ENCODE measurements at regions not wholly inside any gene's neighbourhood (a gene's known extent, or its start where the extent isn't known, plus 50 kb on each side); places are given as distances from the start of the nearest gene placed in this dataset.
A peak's percentile ranks its signal among the peaks of the same experiment; 100 is the strongest.

DNA sequence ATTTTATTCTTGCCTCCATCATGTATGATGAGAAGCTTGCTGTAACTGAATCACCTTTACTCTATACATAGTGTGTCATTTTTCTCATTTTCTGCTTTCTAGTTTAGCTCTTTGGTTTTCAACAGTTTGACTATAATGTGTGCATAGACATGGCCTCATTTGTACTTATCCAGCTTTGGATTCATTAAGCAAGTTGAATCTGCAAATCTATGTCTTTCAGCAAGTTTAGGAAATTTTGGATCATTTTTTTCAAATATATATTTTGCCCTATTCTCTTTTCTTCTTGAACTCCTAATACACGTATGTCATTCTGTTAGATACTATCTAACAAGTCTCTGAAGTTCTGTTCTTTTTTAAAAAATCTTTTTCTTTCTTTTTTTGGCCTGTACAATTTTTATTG lies 57.8 kb downstream of the PRLHR start:
- intact Hi-C loops (cut with DNase I) = no loop called here
- ATAC-seq (no peak), DNase-seq (no peak)
- Histone ChIP-seq H3K9me3 (no peaks in the 10 kb centered on the region), H3K27ac (no peak overlapping the region), H3K27me3 (peaks cover 21% of the 10 kb centered on the region), H3K36me3 (no peaks in the 10 kb centered on the region), H3K4me1 (no peaks in the 10 kb centered on the region), H3K4me3 (no peak overlapping the region)
- TF ChIP-seq, protein P1, sequence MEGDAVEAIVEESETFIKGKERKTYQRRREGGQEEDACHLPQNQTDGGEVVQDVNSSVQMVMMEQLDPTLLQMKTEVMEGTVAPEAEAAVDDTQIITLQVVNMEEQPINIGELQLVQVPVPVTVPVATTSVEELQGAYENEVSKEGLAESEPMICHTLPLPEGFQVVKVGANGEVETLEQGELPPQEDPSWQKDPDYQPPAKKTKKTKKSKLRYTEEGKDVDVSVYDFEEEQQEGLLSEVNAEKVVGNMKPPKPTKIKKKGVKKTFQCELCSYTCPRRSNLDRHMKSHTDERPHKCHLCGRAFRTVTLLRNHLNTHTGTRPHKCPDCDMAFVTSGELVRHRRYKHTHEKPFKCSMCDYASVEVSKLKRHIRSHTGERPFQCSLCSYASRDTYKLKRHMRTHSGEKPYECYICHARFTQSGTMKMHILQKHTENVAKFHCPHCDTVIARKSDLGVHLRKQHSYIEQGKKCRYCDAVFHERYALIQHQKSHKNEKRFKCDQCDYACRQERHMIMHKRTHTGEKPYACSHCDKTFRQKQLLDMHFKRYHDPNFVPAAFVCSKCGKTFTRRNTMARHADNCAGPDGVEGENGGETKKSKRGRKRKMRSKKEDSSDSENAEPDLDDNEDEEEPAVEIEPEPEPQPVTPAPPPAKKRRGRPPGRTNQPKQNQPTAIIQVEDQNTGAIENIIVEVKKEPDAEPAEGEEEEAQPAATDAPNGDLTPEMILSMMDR (IDR thresholded peaks at IDR 0.05) = no peak

GRCh38 chr10:118534136-118534535 lies 61.3 kb downstream of the PRLHR start:
- H3K36me3 ChIP-seq = no peaks in the 10 kb centered on the region
- H3K27me3 ChIP-seq = no peaks in the 10 kb centered on the region
- ATAC-seq (peak; percentile 64), DNase-seq (no peak)
- no peak overlapping the region for H3K4me3 ChIP-seq
- TF ChIP-seq, protein P1 (IDR thresholded peaks at IDR 0.05) = no peak
- intact Hi-C loops (cut with DNase I) = no loop called here
- no peaks in the 10 kb centered on the region for H3K4me1 ChIP-seq
- no peaks in the 10 kb centered on the region for H3K9me3 ChIP-seq
- no peak overlapping the region for H3K27ac ChIP-seq

DNA sequence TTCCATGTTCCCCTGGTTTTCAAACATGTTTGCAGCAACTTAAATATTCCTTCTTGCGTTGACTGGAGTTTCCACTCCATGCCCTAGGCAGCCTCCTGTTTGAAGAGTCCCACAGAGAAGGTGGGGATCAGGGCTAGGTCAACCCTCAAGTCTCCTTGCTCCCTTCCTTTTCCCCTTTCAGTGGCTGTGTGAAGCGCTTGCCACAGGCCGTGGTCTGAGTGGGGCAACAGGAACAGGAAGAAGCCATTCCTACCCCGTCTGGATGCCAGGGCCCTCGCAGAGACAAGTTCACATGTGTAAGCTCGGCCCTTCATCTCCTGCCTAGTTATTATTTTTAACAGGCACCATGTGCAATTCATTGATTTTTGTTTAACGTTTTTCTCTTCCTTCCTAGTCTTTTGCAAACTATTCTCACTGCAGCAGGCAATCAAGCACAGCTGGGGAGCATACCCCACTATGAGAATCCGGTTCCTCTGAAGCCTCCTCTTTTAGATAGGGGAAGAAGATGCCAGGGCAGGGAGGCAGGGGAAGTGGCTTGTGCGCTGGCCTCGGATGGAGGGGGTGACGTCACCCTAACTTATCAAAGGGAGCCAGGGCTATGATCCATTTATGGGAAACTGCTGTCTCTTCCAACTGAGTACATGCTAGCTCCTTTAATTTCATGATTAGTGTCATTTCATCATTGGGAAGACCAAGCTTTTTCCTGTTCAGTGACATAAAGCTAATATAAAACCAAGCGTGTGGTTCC lies 64.2 kb downstream of the PRLHR start:
- Histone ChIP-seq H3K9me3 (no peaks in the 10 kb centered on the region), H3K4me1 (no peaks in the 10 kb centered on the region), H3K4me3 (no peak overlapping the region), H3K36me3 (no peaks in the 10 kb centered on the region), H3K27ac (no peak overlapping the region), H3K27me3 (no peaks in the 10 kb centered on the region)
- ATAC-seq = peak; percentile 81
- intact Hi-C loops (cut with DNase I) = no loop called here
- peak; percentile 71 for DNase-seq
- TF ChIP-seq, protein P1 (IDR thresholded peaks at IDR 0.05) = no peak

DNA sequence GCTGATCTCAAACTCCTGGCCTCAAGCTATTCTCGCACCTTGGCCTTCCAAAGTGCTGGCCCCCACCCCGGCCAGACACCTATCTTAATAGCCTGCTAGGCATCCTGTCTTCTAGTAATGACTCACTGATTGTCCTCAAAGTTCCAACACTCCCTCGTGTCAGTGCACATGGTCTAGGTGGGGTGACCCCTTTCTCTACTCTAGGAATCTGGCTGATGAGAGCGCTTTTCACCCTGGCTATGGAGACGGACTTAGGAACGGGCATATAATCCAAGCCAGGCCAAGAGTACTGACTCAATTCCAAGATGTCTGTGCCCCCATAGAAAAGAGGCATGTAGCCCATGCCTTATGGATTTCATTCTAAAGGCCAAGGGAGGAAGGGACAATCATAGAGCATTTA lies 67.0 kb downstream of the PRLHR start:
- ATAC-seq (no peak), DNase-seq (no peak)
- TF ChIP-seq, protein P1 (IDR thresholded peaks at IDR 0.05) = no peak
- no peaks in the 10 kb centered on the region for H3K4me1 ChIP-seq
- H3K4me3 ChIP-seq = no peak overlapping the region
- H3K27me3 ChIP-seq = no peaks in the 10 kb centered on the region
- no peaks in the 10 kb centered on the region for H3K36me3 ChIP-seq
- intact Hi-C loops (cut with DNase I) = no loop called here
- no peak overlapping the region for H3K27ac ChIP-seq
- H3K9me3 ChIP-seq = no peaks in the 10 kb centered on the region

DNA sequence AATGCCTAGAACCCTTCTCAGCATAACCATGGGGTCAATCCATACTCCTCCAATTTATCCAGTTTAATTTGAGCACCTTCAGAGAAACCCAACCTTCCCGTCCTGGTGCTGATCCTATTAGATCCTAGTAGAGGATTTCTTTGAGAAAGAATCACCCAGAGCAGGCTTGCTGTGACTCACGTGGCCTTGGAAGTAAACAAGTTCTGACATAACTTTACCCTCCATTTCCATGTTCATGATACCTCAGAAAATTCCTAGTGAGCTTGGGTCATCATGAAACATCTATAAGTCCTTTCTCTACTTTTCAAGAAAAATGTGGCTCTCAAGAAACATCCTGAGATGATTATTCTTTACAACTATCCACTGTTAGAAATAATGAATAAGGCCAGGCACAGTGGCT lies 71.7 kb downstream of the PRLHR start:
- H3K27me3 ChIP-seq = peaks cover 5% of the 10 kb centered on the region
- H3K4me3 ChIP-seq = no peak overlapping the region
- no peaks in the 10 kb centered on the region for H3K36me3 ChIP-seq
- TF ChIP-seq, protein P1 (IDR thresholded peaks at IDR 0.05) = no peak
- no peaks in the 10 kb centered on the region for H3K4me1 ChIP-seq
- ATAC-seq (no peak), DNase-seq (no peak)
- no peak overlapping the region for H3K27ac ChIP-seq
- no peaks in the 10 kb centered on the region for H3K9me3 ChIP-seq
- intact Hi-C loops (cut with DNase I) = no loop called here

Data from upper lobe of right lung (tissue), 1 donor.